ENCODE measurements at regions not wholly inside any gene's neighbourhood (a gene's known extent, or its start where the extent isn't known, plus 50 kb on each side); places are given as distances from the start of the nearest gene placed in this dataset.

DNA sequence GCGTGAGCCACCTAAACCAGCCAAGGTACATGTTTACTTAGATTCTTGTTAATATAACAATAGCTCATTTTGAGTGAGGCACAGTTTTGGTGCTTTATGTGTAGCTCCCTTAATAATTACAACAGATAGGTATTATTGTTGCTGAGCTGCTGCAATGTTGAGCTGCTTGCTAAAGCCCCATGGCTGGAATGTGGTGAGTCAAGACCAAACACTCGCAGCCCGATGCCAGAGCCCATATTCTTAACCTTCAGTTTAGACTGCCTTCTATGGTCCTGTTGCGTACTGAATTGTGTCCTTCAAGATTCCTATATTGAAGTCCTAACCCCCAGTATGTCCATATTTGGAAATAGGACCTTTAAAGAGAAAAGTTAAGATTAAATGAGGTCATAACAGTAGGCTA lies 407.1 kb downstream of the NEBL start:
- ChIA-PET CTCF (ENCODE audit: unreplicated experiment) (no interaction called here), POLR2A (no interaction called here)
- Histone ChIP-seq H3K4me3 (ENCODE audit: low read depth, low read length, poor library complexity, severe bottlenecking) (no peak overlapping the region), H3K9me2 (ENCODE audit: insufficient read depth, low read length) (no peaks in the 10 kb centered on the region), H3K4me1 (ENCODE audit: insufficient read depth, low read length, poor library complexity, severe bottlenecking) (no peaks in the 10 kb centered on the region), H2AFZ (ENCODE audit: low read length) (no peak overlapping the region), H3K9me3 (ENCODE audit: low read length) (no peaks in the 10 kb centered on the region), H4K20me1 (ENCODE audit: insufficient read depth, low read length) (no peaks in the 10 kb centered on the region), H3K79me2 (ENCODE audit: insufficient read depth, low read depth, low read length) (no peaks in the 10 kb centered on the region), H3K36me3 (ENCODE audit: insufficient read depth, low read length) (no peaks in the 10 kb centered on the region), H3K27ac (ENCODE audit: low read depth, low read length, poor library complexity, severe bottlenecking) (no peak overlapping the region), H3K4me2 (ENCODE audit: low read length) (no peak overlapping the region)
- intact Hi-C loops (cut with micrococcal nuclease; ENCODE audit: unreplicated experiment) = no loop called here
- DNase-seq (ENCODE audit: low spot score) = no peak
- TF ChIP-seq, protein P1, sequence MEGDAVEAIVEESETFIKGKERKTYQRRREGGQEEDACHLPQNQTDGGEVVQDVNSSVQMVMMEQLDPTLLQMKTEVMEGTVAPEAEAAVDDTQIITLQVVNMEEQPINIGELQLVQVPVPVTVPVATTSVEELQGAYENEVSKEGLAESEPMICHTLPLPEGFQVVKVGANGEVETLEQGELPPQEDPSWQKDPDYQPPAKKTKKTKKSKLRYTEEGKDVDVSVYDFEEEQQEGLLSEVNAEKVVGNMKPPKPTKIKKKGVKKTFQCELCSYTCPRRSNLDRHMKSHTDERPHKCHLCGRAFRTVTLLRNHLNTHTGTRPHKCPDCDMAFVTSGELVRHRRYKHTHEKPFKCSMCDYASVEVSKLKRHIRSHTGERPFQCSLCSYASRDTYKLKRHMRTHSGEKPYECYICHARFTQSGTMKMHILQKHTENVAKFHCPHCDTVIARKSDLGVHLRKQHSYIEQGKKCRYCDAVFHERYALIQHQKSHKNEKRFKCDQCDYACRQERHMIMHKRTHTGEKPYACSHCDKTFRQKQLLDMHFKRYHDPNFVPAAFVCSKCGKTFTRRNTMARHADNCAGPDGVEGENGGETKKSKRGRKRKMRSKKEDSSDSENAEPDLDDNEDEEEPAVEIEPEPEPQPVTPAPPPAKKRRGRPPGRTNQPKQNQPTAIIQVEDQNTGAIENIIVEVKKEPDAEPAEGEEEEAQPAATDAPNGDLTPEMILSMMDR (conservative IDR thresholded peaks at IDR 0.05; ENCODE audit: low read length) = no peak
- no peak for TF ChIP-seq EZH2phosphoT487 (IDR thresholded peaks at IDR 0.05; ENCODE audit: borderline replicate concordance, low read depth, low read length)
- no TSS peak for BruUV-seq (replicated peaks)

DNA sequence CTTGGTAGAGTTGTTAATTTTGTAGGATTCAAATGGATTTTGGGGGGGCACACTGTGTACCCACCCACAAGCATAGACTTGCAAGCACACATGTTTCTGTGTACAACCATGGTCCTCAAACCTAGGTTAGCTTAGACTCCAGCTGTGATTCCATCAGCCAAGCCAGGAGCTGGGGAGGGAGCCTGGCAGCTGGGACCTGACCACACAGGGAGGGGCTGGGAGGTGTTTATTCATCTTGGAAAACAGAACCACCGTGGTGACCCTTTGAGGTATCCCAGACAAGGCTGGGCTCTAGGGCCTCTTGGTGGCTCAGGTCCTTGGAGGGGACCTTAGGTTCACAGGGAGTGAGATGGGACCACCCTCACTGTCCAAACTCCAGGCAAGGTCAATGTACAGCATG lies 410.3 kb downstream of the NEBL start:
- H3K36me3 ChIP-seq (ENCODE audit: insufficient read depth, low read length) = no peaks in the 10 kb centered on the region
- H3K9me2 ChIP-seq (ENCODE audit: insufficient read depth, low read length) = no peaks in the 10 kb centered on the region
- H3K9me3 ChIP-seq (ENCODE audit: low read length) = no peaks in the 10 kb centered on the region
- TF ChIP-seq EZH2phosphoT487 (IDR thresholded peaks at IDR 0.05; ENCODE audit: borderline replicate concordance, low read depth, low read length) = no peak
- TF ChIP-seq, protein P1 (conservative IDR thresholded peaks at IDR 0.05; ENCODE audit: low read length) = no peak
- POLR2A ChIA-PET = no interaction called here
- H3K4me1 ChIP-seq (ENCODE audit: insufficient read depth, low read length, poor library complexity, severe bottlenecking) = no peaks in the 10 kb centered on the region
- no peak overlapping the region for H3K27ac ChIP-seq (ENCODE audit: low read depth, low read length, poor library complexity, severe bottlenecking)
- CTCF ChIA-PET (ENCODE audit: unreplicated experiment) = no interaction called here
- no peak overlapping the region for H3K4me2 ChIP-seq (ENCODE audit: low read length)
- H3K4me3 ChIP-seq (ENCODE audit: low read depth, low read length, poor library complexity, severe bottlenecking) = no peak overlapping the region
- no peak for DNase-seq (ENCODE audit: low spot score)
- H3K79me2 ChIP-seq (ENCODE audit: insufficient read depth, low read depth, low read length) = no peaks in the 10 kb centered on the region
- intact Hi-C loops (cut with micrococcal nuclease; ENCODE audit: unreplicated experiment) = no loop called here
- no TSS peak for BruUV-seq (replicated peaks)
- H4K20me1 ChIP-seq (ENCODE audit: insufficient read depth, low read length) = no peaks in the 10 kb centered on the region
- H2AFZ ChIP-seq (ENCODE audit: low read length) = no peak overlapping the region

DNA sequence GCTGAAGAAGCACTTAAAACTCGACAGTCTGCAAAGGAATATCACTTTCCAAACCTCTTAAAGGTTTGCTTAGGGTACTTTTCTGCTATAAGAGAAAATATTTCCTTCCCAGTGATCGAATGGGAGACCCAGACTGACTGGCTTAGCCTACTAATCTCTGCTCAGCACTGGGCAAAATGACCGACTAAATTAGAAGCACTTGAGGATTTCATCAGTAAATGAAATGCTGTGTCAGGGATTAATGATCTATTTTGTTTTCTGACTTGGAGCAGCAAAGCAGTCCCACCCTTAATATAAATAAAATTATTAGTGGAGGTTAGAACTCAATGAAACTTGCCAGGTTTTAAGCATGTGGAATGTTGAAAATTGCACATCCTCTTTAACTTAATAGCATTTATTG lies 411.6 kb downstream of the NEBL start:
- no peak overlapping the region for H3K27ac ChIP-seq (ENCODE audit: low read depth, low read length, poor library complexity, severe bottlenecking)
- no peak for DNase-seq (ENCODE audit: low spot score)
- ChIA-PET CTCF (ENCODE audit: unreplicated experiment) (no interaction called here), POLR2A (no interaction called here)
- H3K36me3 ChIP-seq (ENCODE audit: insufficient read depth, low read length) = no peaks in the 10 kb centered on the region
- no peak overlapping the region for H3K4me3 ChIP-seq (ENCODE audit: low read depth, low read length, poor library complexity, severe bottlenecking)
- no peaks in the 10 kb centered on the region for H3K4me1 ChIP-seq (ENCODE audit: insufficient read depth, low read length, poor library complexity, severe bottlenecking)
- intact Hi-C loops (cut with micrococcal nuclease; ENCODE audit: unreplicated experiment) = no loop called here
- no TSS peak for BruUV-seq (replicated peaks)
- H3K4me2 ChIP-seq (ENCODE audit: low read length) = no peak overlapping the region
- H3K9me2 ChIP-seq (ENCODE audit: insufficient read depth, low read length) = no peaks in the 10 kb centered on the region
- no peaks in the 10 kb centered on the region for H3K79me2 ChIP-seq (ENCODE audit: insufficient read depth, low read depth, low read length)
- H4K20me1 ChIP-seq (ENCODE audit: insufficient read depth, low read length) = no peaks in the 10 kb centered on the region
- H3K9me3 ChIP-seq (ENCODE audit: low read length) = no peaks in the 10 kb centered on the region
- H2AFZ ChIP-seq (ENCODE audit: low read length) = no peak overlapping the region; the same call in 1 of the 2 replicates
- no peak for TF ChIP-seq EZH2phosphoT487 (IDR thresholded peaks at IDR 0.05; ENCODE audit: borderline replicate concordance, low read depth, low read length)
- TF ChIP-seq, protein P1 (conservative IDR thresholded peaks at IDR 0.05; ENCODE audit: low read length) = no peak
